ENCODE measurements at regions not wholly inside any gene's neighbourhood (a gene's known extent, or its start where the extent isn't known, plus 50 kb on each side); places are given as distances from the start of the nearest gene placed in this dataset.

DNA sequence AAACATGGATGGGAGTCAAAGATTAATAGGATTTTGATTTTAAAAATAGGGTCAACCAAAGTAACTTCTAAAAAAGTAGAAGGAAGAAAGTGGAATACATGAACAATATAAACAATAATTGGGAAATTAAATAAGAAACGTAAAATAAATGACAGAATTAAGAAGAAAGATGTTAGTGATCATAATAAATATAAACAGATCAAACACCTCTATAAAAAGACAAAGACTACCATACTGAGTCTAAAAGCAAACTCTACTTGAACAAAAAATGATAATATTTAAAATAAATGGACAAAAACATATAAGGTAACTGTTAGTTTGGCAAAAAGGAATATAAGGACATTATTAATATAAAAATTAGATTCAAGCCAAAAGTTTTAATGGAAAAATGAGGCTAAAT lies 57.7 kb upstream of the ZNF618 start:
- H3K27me3 Mint-ChIP-seq (ENCODE audit: insufficient read depth): peaks cover 15% of the 10 kb centered on the region
- DNase-seq (ENCODE audit: low spot score): no peak
- no peaks in the 10 kb centered on the region for H3K36me3 Mint-ChIP-seq (ENCODE audit: low read depth)
- no peaks in the 10 kb centered on the region for H3K9me3 Mint-ChIP-seq
- H3K27ac Mint-ChIP-seq: no peak overlapping the region
- no peak overlapping the region for H3K4me3 Mint-ChIP-seq
- intact Hi-C loops (cut with micrococcal nuclease): no loop called here
- H3K4me1 Mint-ChIP-seq (ENCODE audit: low read depth): no peaks in the 10 kb centered on the region

GRCh38 chr9:113822315-113822714 lies 53.8 kb upstream of the ZNF618 start:
- Mint-ChIP-seq H3K36me3 (ENCODE audit: low read depth) (no peaks in the 10 kb centered on the region), H3K4me3 (no peak overlapping the region), H3K27ac (no peak overlapping the region), H3K4me1 (ENCODE audit: low read depth) (no peaks in the 10 kb centered on the region), H3K27me3 (ENCODE audit: insufficient read depth) (peaks cover 18% of the 10 kb centered on the region), H3K9me3 (no peaks in the 10 kb centered on the region)
- intact Hi-C loops (cut with micrococcal nuclease): no loop called here
- no peak for DNase-seq (ENCODE audit: low spot score)

GRCh38 chr9:113823421-113823820 lies 52.7 kb upstream of the ZNF618 start:
- Mint-ChIP-seq H3K36me3 (ENCODE audit: low read depth) (no peaks in the 10 kb centered on the region), H3K4me3 (no peak overlapping the region), H3K9me3 (no peaks in the 10 kb centered on the region), H3K4me1 (ENCODE audit: low read depth) (no peaks in the 10 kb centered on the region), H3K27ac (no peak overlapping the region), H3K27me3 (ENCODE audit: insufficient read depth) (peaks cover 17% of the 10 kb centered on the region)
- intact Hi-C loops (cut with micrococcal nuclease): no loop called here
- no peak for DNase-seq (ENCODE audit: low spot score)

Data from activated T-helper 1 cell treated with anti-CD3 and anti-CD28 coated beads, Interleukin-12 subunit alpha, Interleukin-12 subunit beta, Interleukin-2, Interleukin-4 antibody, amounts not matched to agents 30 ng/mL and 10 ng/mL and 1 ng/mL, durations not matched to agents 14 hours and 24 hours and 36 hours (primary cell).